ENCODE measurements at regions not wholly inside any gene's neighbourhood (a gene's known extent, or its start where the extent isn't known, plus 50 kb on each side); places are given as distances from the start of the nearest gene placed in this dataset.

DNA sequence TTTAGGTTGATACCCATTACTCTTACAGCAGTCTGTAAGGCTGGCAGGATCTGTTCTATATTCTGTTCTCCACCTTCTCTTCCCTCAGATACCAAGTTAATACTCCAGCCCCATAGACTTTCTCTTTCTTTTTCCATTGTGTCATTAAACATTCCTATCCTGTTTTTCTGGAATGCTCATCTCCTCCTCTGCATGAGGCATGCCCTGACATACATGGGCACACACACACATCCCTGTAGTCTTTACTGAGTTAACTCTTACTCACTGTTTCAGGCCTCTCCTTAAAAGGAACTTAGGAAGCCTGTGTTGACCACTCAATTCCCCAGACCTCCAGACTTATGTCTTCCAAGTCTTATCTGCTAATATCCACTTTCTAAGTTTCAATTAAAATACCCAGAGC is 476.8 kb downstream of the METTL15 start:
- H3K27me3 ChIP-seq (replicated peaks in 2 of 5; ENCODE audit: control insufficient read depth in 4 of 5, insufficient read depth in 5 of 5, low read length in 4 of 5): peaks cover 0 to 1% (median 0%) of the 10 kb centered on the region in 5 experiments
- ChIA-PET POLR2A (no interaction called here), CTCF (no interaction called here)
- H3K4me1 ChIP-seq (ENCODE audit: control extremely low read depth in 1 of 4, control insufficient read depth in 4 of 4, insufficient read depth in 4 of 4, low read length in 3 of 4): no peaks in the 10 kb centered on the region
- H3K4me3 ChIP-seq (ENCODE audit: control insufficient read depth in 1 of 7, extremely low read depth in 1 of 7, insufficient read depth in 4 of 7, low read depth in 2 of 7, low read length in 6 of 7): no peak overlapping the region
- H3K27ac ChIP-seq (ENCODE audit: insufficient read depth in 1 of 2, low read depth in 1 of 2, low read length in 2 of 2, poor library complexity in 1 of 2, severe bottlenecking in 2 of 2): no peak overlapping the region
- no peaks in the 10 kb centered on the region for H3K36me3 ChIP-seq (ENCODE audit: control insufficient read depth in 4 of 4, insufficient read depth in 4 of 4, low read length in 3 of 4)
- no peaks in the 10 kb centered on the region for H3K9me3 ChIP-seq (ENCODE audit: control extremely low read depth in 1 of 5, control insufficient read depth in 4 of 5, insufficient read depth in 2 of 5, low read depth in 1 of 5, low read length in 4 of 5)
- no peak for DNase-seq

DNA sequence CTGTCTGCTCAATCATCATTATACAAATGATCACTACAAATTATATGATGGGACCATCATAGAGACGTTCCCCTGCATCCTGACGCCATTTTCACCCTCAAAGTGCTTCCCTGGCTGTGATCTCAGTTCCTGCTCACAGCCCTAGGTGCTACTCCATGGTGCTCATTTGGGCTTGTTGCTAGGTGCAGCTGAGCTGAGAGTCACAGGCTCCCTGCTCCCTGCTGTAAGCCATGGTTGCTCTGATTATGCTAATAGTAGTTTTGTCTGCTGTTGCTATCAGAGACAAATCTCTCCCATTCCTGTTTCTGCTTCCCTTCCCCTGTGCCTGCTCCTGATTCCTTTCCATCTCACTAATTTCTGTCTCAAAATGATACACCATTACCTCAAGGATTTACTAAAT is 474.3 kb downstream of the METTL15 start:
- DNase-seq: no peak
- Histone ChIP-seq H3K27me3 (replicated peaks in 2 of 5; ENCODE audit: control insufficient read depth in 4 of 5, insufficient read depth in 5 of 5, low read length in 4 of 5) (no peaks in the 10 kb centered on the region), H3K4me3 (ENCODE audit: control insufficient read depth in 1 of 7, extremely low read depth in 1 of 7, insufficient read depth in 4 of 7, low read depth in 2 of 7, low read length in 6 of 7) (no peak overlapping the region), H3K27ac (ENCODE audit: insufficient read depth in 1 of 2, low read depth in 1 of 2, low read length in 2 of 2, poor library complexity in 1 of 2, severe bottlenecking in 2 of 2) (no peak overlapping the region), H3K4me1 (ENCODE audit: control extremely low read depth in 1 of 4, control insufficient read depth in 4 of 4, insufficient read depth in 4 of 4, low read length in 3 of 4) (no peaks in the 10 kb centered on the region), H3K9me3 (ENCODE audit: control extremely low read depth in 1 of 5, control insufficient read depth in 4 of 5, insufficient read depth in 2 of 5, low read depth in 1 of 5, low read length in 4 of 5) (no peaks in the 10 kb centered on the region), H3K36me3 (ENCODE audit: control insufficient read depth in 4 of 4, insufficient read depth in 4 of 4, low read length in 3 of 4) (no peaks in the 10 kb centered on the region)
- ChIA-PET POLR2A (no interaction called here), CTCF (no interaction called here)
- 94% methylated on average over 2 of the region's 2 CpGs for WGBS (ENCODE audit: insufficient coverage)

DNA sequence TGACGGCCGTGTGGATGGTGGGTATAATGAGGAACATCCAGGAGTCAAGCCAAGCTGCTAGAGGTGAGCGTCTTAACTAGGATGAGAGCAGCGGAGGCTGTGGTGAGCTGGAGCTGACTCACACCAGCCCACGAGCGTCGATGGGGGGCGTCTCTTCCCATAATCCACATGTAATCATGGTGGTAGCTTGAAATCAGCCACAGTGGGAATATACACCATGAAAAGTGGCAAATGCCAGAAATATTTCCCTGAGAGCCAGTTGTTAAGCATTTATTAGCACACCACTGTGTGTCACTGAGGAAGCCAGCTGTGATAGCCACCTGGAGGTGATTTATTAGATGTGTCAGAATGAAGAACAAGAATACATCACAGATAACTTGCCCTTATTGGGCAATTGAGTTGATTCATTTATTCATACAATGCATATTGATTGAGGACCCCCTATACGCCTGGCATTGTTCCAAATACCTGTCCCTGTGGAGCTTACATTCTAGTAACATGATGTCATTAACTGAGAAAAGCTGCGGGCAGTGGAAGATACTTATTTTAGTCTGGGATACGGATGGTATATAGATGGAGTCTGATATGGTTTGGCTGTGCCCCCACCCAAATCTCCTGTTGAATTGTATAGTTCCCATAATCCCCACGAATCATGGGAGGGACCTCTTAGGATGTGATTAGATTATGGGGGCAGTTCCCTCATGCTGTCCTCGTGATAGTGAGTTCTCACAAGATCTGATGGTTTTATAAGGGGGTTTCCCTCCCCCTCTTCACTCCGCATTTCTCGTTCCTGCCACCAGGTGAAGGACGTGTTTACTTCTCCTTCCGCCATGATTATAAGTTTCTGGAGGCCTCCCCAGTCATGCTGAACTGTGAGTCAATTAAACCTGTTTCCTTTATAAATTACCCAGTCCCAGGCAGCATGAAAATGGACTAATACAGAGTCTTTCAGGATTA is 473.4 kb downstream of the METTL15 start:
- no peaks in the 10 kb centered on the region for H3K4me1 ChIP-seq (ENCODE audit: control extremely low read depth in 1 of 4, control insufficient read depth in 4 of 4, insufficient read depth in 4 of 4, low read length in 3 of 4)
- H3K9me3 ChIP-seq (ENCODE audit: control extremely low read depth in 1 of 5, control insufficient read depth in 4 of 5, insufficient read depth in 2 of 5, low read depth in 1 of 5, low read length in 4 of 5): no peaks in the 10 kb centered on the region
- H3K4me3 ChIP-seq (ENCODE audit: control insufficient read depth in 1 of 7, extremely low read depth in 1 of 7, insufficient read depth in 4 of 7, low read depth in 2 of 7, low read length in 6 of 7): no peak overlapping the region
- ChIA-PET CTCF (no interaction called here), POLR2A (no interaction called here)
- no peaks in the 10 kb centered on the region for H3K36me3 ChIP-seq (ENCODE audit: control insufficient read depth in 4 of 4, insufficient read depth in 4 of 4, low read length in 3 of 4)
- H3K27ac ChIP-seq (ENCODE audit: insufficient read depth in 1 of 2, low read depth in 1 of 2, low read length in 2 of 2, poor library complexity in 1 of 2, severe bottlenecking in 2 of 2): no peak overlapping the region
- 95% methylated on average over 12 of the region's 17 CpGs for WGBS (ENCODE audit: insufficient coverage)
- DNase-seq: no peak
- H3K27me3 ChIP-seq (replicated peaks in 2 of 5; ENCODE audit: control insufficient read depth in 4 of 5, insufficient read depth in 5 of 5, low read length in 4 of 5): no peaks in the 10 kb centered on the region

DNA sequence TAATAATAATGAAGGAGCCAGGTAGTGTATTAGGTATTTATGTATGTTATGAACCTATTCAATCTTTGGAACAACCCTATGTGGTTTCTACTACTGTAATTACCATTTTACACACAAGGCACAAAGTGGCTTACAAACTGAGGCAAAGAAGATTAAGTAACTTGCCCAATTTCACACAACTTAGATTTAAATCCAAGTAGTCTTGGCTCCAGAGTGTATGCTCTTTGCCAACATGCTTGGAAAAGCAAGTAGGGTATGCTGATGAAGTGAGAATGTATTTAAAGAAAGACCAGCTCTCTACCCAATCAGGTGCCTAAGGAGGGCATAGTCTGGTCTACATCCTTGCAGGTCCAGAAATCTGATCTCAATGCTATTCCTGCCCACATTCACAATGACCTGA is 463.2 kb downstream of the METTL15 start:
- POLR2A ChIA-PET: no interaction called here
- Histone ChIP-seq H3K27me3 (replicated peaks in 2 of 5; ENCODE audit: control insufficient read depth in 4 of 5, insufficient read depth in 5 of 5, low read length in 4 of 5) (peaks cover 0 to 5% (median 0%) of the 10 kb centered on the region in 5 experiments), H3K36me3 (ENCODE audit: control insufficient read depth in 4 of 4, insufficient read depth in 4 of 4, low read length in 3 of 4) (no peaks in the 10 kb centered on the region), H3K4me3 (ENCODE audit: control insufficient read depth in 1 of 7, extremely low read depth in 1 of 7, insufficient read depth in 4 of 7, low read depth in 2 of 7, low read length in 6 of 7) (no peak overlapping the region), H3K27ac (ENCODE audit: insufficient read depth in 1 of 2, low read depth in 1 of 2, low read length in 2 of 2, poor library complexity in 1 of 2, severe bottlenecking in 2 of 2) (no peak overlapping the region), H3K4me1 (ENCODE audit: control extremely low read depth in 1 of 4, control insufficient read depth in 4 of 4, insufficient read depth in 4 of 4, low read length in 3 of 4) (no peaks in the 10 kb centered on the region), H3K9me3 (ENCODE audit: control extremely low read depth in 1 of 5, control insufficient read depth in 4 of 5, insufficient read depth in 2 of 5, low read depth in 1 of 5, low read length in 4 of 5) (no peaks in the 10 kb centered on the region)
- no peak for DNase-seq
- CTCF ChIA-PET: no interaction called here

DNA sequence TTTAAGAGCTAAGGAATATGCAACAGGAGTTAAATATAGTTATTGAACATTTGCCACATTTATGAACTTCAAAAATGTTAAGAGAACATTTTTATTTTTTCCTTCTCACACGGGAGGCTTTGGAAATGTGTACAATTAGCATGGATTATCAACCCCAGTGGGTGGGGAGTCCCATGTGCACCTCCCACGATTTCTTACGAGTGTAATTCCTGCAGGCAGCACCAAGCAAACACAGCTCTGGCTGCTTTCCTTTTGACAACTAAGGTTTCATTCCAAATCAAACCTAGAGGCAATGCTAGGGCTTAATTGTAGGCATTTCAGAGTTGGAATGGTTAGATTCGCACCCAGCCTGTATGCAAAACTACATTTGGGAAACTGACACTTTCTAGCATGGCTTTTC is 460.9 kb downstream of the METTL15 start:
- peaks cover 0 to 7% (median 0%) of the 10 kb centered on the region in 5 experiments for H3K27me3 ChIP-seq (replicated peaks in 2 of 5; ENCODE audit: control insufficient read depth in 4 of 5, insufficient read depth in 5 of 5, low read length in 4 of 5)
- no peak for DNase-seq
- no peaks in the 10 kb centered on the region for H3K36me3 ChIP-seq (ENCODE audit: control insufficient read depth in 4 of 4, insufficient read depth in 4 of 4, low read length in 3 of 4)
- H3K9me3 ChIP-seq (ENCODE audit: control extremely low read depth in 1 of 5, control insufficient read depth in 4 of 5, insufficient read depth in 2 of 5, low read depth in 1 of 5, low read length in 4 of 5): no peaks in the 10 kb centered on the region
- H3K4me3 ChIP-seq (ENCODE audit: control insufficient read depth in 1 of 7, extremely low read depth in 1 of 7, insufficient read depth in 4 of 7, low read depth in 2 of 7, low read length in 6 of 7): no peak overlapping the region
- CTCF ChIA-PET: no interaction called here
- POLR2A ChIA-PET: no interaction called here
- 83% methylated on average over 4 of the region's 4 CpGs for WGBS (ENCODE audit: insufficient coverage)
- H3K4me1 ChIP-seq (ENCODE audit: control extremely low read depth in 1 of 4, control insufficient read depth in 4 of 4, insufficient read depth in 4 of 4, low read length in 3 of 4): no peaks in the 10 kb centered on the region
- no peak overlapping the region for H3K27ac ChIP-seq (ENCODE audit: insufficient read depth in 1 of 2, low read depth in 1 of 2, low read length in 2 of 2, poor library complexity in 1 of 2, severe bottlenecking in 2 of 2)

DNA sequence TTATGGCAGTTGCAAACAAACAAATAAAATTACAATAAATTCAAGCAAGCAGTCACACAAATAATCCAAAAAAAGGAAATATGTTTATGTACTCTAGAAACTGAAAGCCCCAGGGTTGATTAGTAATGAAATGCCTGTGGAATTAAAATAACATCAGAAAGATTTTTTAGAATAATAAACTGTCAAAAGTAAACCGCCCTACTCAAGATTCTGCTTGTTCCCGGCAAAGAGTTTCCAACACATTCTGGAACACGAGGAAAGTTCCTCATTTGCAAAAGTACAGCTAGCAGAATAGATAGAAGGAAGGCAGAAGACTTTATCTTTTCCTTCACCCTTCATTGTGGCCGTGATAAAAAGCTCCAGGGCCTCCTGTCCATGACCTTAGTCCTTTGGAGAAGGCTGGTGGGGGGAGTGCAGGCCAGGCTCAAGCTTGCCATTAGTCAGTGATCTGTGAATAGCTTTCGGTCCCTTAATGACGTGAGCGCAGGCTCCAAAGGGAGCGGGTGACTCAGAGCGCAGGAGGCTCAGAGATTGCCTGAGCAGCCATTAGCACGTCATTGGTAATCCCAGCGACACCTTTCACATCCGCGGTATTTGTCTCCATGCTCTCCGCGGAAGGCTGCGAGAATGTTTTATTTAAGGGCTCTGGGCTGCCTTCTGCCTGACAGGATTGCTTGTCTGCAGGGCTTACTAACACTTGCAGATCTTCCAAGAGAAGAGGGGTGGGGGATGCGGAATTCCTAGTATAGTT is 458.3 kb downstream of the METTL15 start:
- POLR2A ChIA-PET: no interaction called here
- 5% methylated on average over 14 of the region's 17 CpGs for WGBS (ENCODE audit: insufficient coverage)

DNA sequence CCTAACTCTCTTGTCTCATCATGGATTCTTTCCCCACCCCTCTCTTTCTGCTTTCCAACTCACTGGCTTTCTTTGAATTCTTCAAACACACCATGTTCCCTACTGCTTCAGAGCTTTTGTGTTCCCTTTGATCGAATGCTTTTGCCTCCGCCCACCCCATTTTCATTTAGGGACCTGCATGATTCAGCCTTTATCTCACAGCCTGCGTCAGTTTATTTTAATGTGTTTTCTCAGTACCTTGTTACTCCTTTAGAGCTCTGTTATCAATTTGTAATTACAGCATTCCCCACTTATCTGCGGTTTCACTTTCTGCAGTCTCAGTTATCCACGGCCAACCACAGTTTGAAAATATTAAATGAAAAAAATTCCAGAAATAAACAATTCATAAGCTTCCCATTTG is 451.3 kb downstream of the METTL15 start:
- Histone ChIP-seq H3K4me3 (ENCODE audit: control insufficient read depth in 1 of 7, extremely low read depth in 1 of 7, insufficient read depth in 4 of 7, low read depth in 2 of 7, low read length in 6 of 7) (no peak overlapping the region), H3K9me3 (ENCODE audit: control extremely low read depth in 1 of 5, control insufficient read depth in 4 of 5, insufficient read depth in 2 of 5, low read depth in 1 of 5, low read length in 4 of 5) (no peaks in the 10 kb centered on the region), H3K4me1 (ENCODE audit: control extremely low read depth in 1 of 4, control insufficient read depth in 4 of 4, insufficient read depth in 4 of 4, low read length in 3 of 4) (no peaks in the 10 kb centered on the region), H3K36me3 (ENCODE audit: control insufficient read depth in 4 of 4, insufficient read depth in 4 of 4, low read length in 3 of 4) (no peaks in the 10 kb centered on the region), H3K27me3 (replicated peaks in 2 of 5; ENCODE audit: control insufficient read depth in 4 of 5, insufficient read depth in 5 of 5, low read length in 4 of 5) (no peaks in the 10 kb centered on the region), H3K27ac (ENCODE audit: insufficient read depth in 1 of 2, low read depth in 1 of 2, low read length in 2 of 2, poor library complexity in 1 of 2, severe bottlenecking in 2 of 2) (no peak overlapping the region)
- POLR2A ChIA-PET: no interaction called here
- no peak for DNase-seq
- CTCF ChIA-PET: interaction anchor here (0.9 kb wide), 1 partner anchor 33 kb away, joined by 3 read pairs; no protein-coding TSS in a partner anchor
- 57% methylated on average over 4 of the region's 5 CpGs for WGBS (ENCODE audit: insufficient coverage)

More for the DNA sequence above, 458.3 kb downstream of the METTL15 start:
- H3K27me3 ChIP-seq (replicated peaks in 2 of 5; ENCODE audit: control insufficient read depth in 4 of 5, insufficient read depth in 5 of 5, low read length in 4 of 5): peaks cover 0 to 7% (median 0%) of the 10 kb centered on the region in 5 experiments
- CTCF ChIA-PET: no interaction called here
- no peak for DNase-seq
- H3K4me3 ChIP-seq (ENCODE audit: control insufficient read depth in 1 of 7, extremely low read depth in 1 of 7, insufficient read depth in 4 of 7, low read depth in 2 of 7, low read length in 6 of 7): no peak overlapping the region
- H3K36me3 ChIP-seq (ENCODE audit: control insufficient read depth in 4 of 4, insufficient read depth in 4 of 4, low read length in 3 of 4): no peaks in the 10 kb centered on the region
- no peak overlapping the region for H3K27ac ChIP-seq (ENCODE audit: insufficient read depth in 1 of 2, low read depth in 1 of 2, low read length in 2 of 2, poor library complexity in 1 of 2, severe bottlenecking in 2 of 2)
- no peaks in the 10 kb centered on the region for H3K9me3 ChIP-seq (ENCODE audit: control extremely low read depth in 1 of 5, control insufficient read depth in 4 of 5, insufficient read depth in 2 of 5, low read depth in 1 of 5, low read length in 4 of 5)
- no peaks in the 10 kb centered on the region for H3K4me1 ChIP-seq (ENCODE audit: control extremely low read depth in 1 of 4, control insufficient read depth in 4 of 4, insufficient read depth in 4 of 4, low read length in 3 of 4)
